ENCODE measurements at regions not wholly inside any gene's neighbourhood (a gene's known extent, or its start where the extent isn't known, plus 50 kb on each side); places are given as distances from the start of the nearest gene placed in this dataset.

- no peak overlapping the region for H3K27ac Mint-ChIP-seq
- intact Hi-C loops (cut with micrococcal nuclease), result loop anchor here in 1 of 2 donors (10.0 kb wide), 1 partner anchor 711 kb away; no protein-coding TSS in a partner anchor
- H3K4me1 Mint-ChIP-seq, result peaks cover 0 to 19% (median 15%) of the 10 kb centered on the region in 7 donors
- peaks cover 0 to 10% (median 3%) of the 10 kb centered on the region in 11 donors for H3K9me3 Mint-ChIP-seq
- no peaks in the 10 kb centered on the region for H3K4me1 ChIP-seq (ENCODE audit: control insufficient read depth in 2 of 2, insufficient read depth in 2 of 2, low read length in 2 of 2)
- H3K4me3 Mint-ChIP-seq, result no peak overlapping the region
- H3K27ac ChIP-seq (ENCODE audit: low read depth, low read length), result no peak overlapping the region
- POLR2A ChIA-PET, result no interaction called here
- no peaks in the 10 kb centered on the region for H3K27me3 ChIP-seq (ENCODE audit: control insufficient read depth in 2 of 2, insufficient read depth in 2 of 2, low read length in 2 of 2)
- ATAC-seq (no peak), DNase-seq (no peak)
- no peaks in the 10 kb centered on the region for H3K36me3 Mint-ChIP-seq
- CTCF ChIA-PET, result interaction anchor here (1.3 kb wide), 1 partner anchor 8 kb away, joined by 3 read pairs; no protein-coding TSS in a partner anchor
- peaks cover 0 to 7% (median 4%) of the 10 kb centered on the region in 5 donors for H3K27me3 Mint-ChIP-seq
- H3K4me3 ChIP-seq (ENCODE audit: low read length), result no peak overlapping the region
- H3K36me3 ChIP-seq (ENCODE audit: control insufficient read depth in 2 of 3, insufficient read depth in 3 of 3, low read length in 3 of 3), result no peaks in the 10 kb centered on the region
- no peaks in the 10 kb centered on the region for H3K9me3 ChIP-seq (ENCODE audit: control insufficient read depth in 2 of 3, low read length in 3 of 3)
Measured at GRCh38 chr7:112573302-112574039, 92.7 kb downstream of the LSMEM1 start.

GRCh38 chr7:112575864-112576263 lies 95.1 kb downstream of the LSMEM1 start:
- Mint-ChIP-seq H3K27ac (no peak overlapping the region), H3K9me3 (peaks cover 0 to 10% (median 3%) of the 10 kb centered on the region in 11 donors), H3K4me3 (peak overlapping the region in 1 of 10 donors; percentile 6), H3K4me1 (peaks cover 0 to 19% (median 15%) of the 10 kb centered on the region in 7 donors), H3K27me3 (peaks cover 3 to 15% (median 9%) of the 10 kb centered on the region in 5 donors), H3K36me3 (no peaks in the 10 kb centered on the region)
- Histone ChIP-seq H3K27me3 (ENCODE audit: control insufficient read depth in 2 of 2, insufficient read depth in 2 of 2, low read length in 2 of 2) (no peaks in the 10 kb centered on the region), H3K36me3 (ENCODE audit: control insufficient read depth in 2 of 3, insufficient read depth in 3 of 3, low read length in 3 of 3) (no peaks in the 10 kb centered on the region), H3K27ac (ENCODE audit: low read depth, low read length) (no peak overlapping the region), H3K9me3 (ENCODE audit: control insufficient read depth in 2 of 3, low read length in 3 of 3) (no peaks in the 10 kb centered on the region), H3K4me1 (ENCODE audit: control insufficient read depth in 2 of 2, insufficient read depth in 2 of 2, low read length in 2 of 2) (no peaks in the 10 kb centered on the region), H3K4me3 (ENCODE audit: low read length) (no peak overlapping the region)
- no peak for ATAC-seq
- intact Hi-C loops (cut with micrococcal nuclease), result loop anchor here in 1 of 2 donors (10.0 kb wide), 1 partner anchor 709 kb away; no protein-coding TSS in a partner anchor
- DNase-seq, result no peak
- CTCF ChIA-PET, result no interaction called here
- POLR2A ChIA-PET, result no interaction called here

- no peak overlapping the region for H3K27ac Mint-ChIP-seq
- H3K27me3 Mint-ChIP-seq, result peaks cover 6 to 24% (median 14%) of the 10 kb centered on the region in 5 donors
- no peaks in the 10 kb centered on the region for H3K36me3 Mint-ChIP-seq
- Histone ChIP-seq H3K27ac (ENCODE audit: low read depth, low read length) (no peak overlapping the region), H3K27me3 (ENCODE audit: control insufficient read depth in 2 of 2, insufficient read depth in 2 of 2, low read length in 2 of 2) (no peaks in the 10 kb centered on the region), H3K4me3 (ENCODE audit: low read length) (no peak overlapping the region), H3K9me3 (ENCODE audit: control insufficient read depth in 2 of 3, low read length in 3 of 3) (no peaks in the 10 kb centered on the region), H3K4me1 (ENCODE audit: control insufficient read depth in 2 of 2, insufficient read depth in 2 of 2, low read length in 2 of 2) (no peaks in the 10 kb centered on the region), H3K36me3 (ENCODE audit: control insufficient read depth in 2 of 3, insufficient read depth in 3 of 3, low read length in 3 of 3) (no peaks in the 10 kb centered on the region)
- intact Hi-C loops (cut with micrococcal nuclease), result loop anchor here in 1 of 2 donors (10.0 kb wide), 1 partner anchor 705 kb away; no protein-coding TSS in a partner anchor
- ATAC-seq (no peak), DNase-seq (no peak)
- peaks cover 0 to 10% (median 3%) of the 10 kb centered on the region in 11 donors for H3K9me3 Mint-ChIP-seq
- H3K4me3 Mint-ChIP-seq, result no peak overlapping the region
- no peaks in the 10 kb centered on the region for H3K4me1 Mint-ChIP-seq
- ChIA-PET CTCF (interaction anchor here (0.8 kb wide), 1 partner anchor 9 kb away, joined by 3 read pairs; no protein-coding TSS in a partner anchor), POLR2A (no interaction called here)
Measured at GRCh38 chr7:112579388-112579787, 98.6 kb downstream of the LSMEM1 start.

- Mint-ChIP-seq H3K27me3 (peaks cover 7 to 28% (median 20%) of the 10 kb centered on the region in 5 donors), H3K4me3 (no peak overlapping the region), H3K4me1 (no peaks in the 10 kb centered on the region), H3K9me3 (peaks cover 0 to 7% (median 2%) of the 10 kb centered on the region in 11 donors), H3K36me3 (no peaks in the 10 kb centered on the region), H3K27ac (no peak overlapping the region)
- ChIA-PET POLR2A (no interaction called here), CTCF (no interaction called here)
- Histone ChIP-seq H3K36me3 (ENCODE audit: control insufficient read depth in 2 of 3, insufficient read depth in 3 of 3, low read length in 3 of 3) (no peaks in the 10 kb centered on the region), H3K9me3 (ENCODE audit: control insufficient read depth in 2 of 3, low read length in 3 of 3) (no peaks in the 10 kb centered on the region), H3K4me1 (ENCODE audit: control insufficient read depth in 2 of 2, insufficient read depth in 2 of 2, low read length in 2 of 2) (no peaks in the 10 kb centered on the region), H3K27ac (ENCODE audit: low read depth, low read length) (no peak overlapping the region), H3K4me3 (ENCODE audit: low read length) (no peak overlapping the region), H3K27me3 (ENCODE audit: control insufficient read depth in 2 of 2, insufficient read depth in 2 of 2, low read length in 2 of 2) (no peaks in the 10 kb centered on the region)
- no peak for DNase-seq
- no peak for ATAC-seq
- intact Hi-C loops (cut with micrococcal nuclease), result no loop called here
Measured at GRCh38 chr7:112580717-112581435, 100.1 kb downstream of the LSMEM1 start.

GRCh38 chr7:112581529-112581928 lies 100.7 kb downstream of the LSMEM1 start:
- Histone ChIP-seq H3K27ac (ENCODE audit: low read depth, low read length) (no peak overlapping the region), H3K4me1 (ENCODE audit: control insufficient read depth in 2 of 2, insufficient read depth in 2 of 2, low read length in 2 of 2) (no peaks in the 10 kb centered on the region), H3K36me3 (ENCODE audit: control insufficient read depth in 2 of 3, insufficient read depth in 3 of 3, low read length in 3 of 3) (no peaks in the 10 kb centered on the region), H3K9me3 (ENCODE audit: control insufficient read depth in 2 of 3, low read length in 3 of 3) (no peaks in the 10 kb centered on the region), H3K4me3 (ENCODE audit: low read length) (no peak overlapping the region), H3K27me3 (ENCODE audit: control insufficient read depth in 2 of 2, insufficient read depth in 2 of 2, low read length in 2 of 2) (no peaks in the 10 kb centered on the region)
- DNase-seq (no peak), ATAC-seq (no peak)
- peaks cover 7 to 30% (median 21%) of the 10 kb centered on the region in 5 donors for H3K27me3 Mint-ChIP-seq
- H3K9me3 Mint-ChIP-seq, result peaks cover 0 to under 1% (median 0%) of the 10 kb centered on the region in 11 donors
- ChIA-PET POLR2A (no interaction called here), CTCF (interaction anchor here (1.2 kb wide), 1 partner anchor 9 kb away, joined by 3 read pairs; no protein-coding TSS in a partner anchor)
- H3K36me3 Mint-ChIP-seq, result no peaks in the 10 kb centered on the region
- no peaks in the 10 kb centered on the region for H3K4me1 Mint-ChIP-seq
- H3K4me3 Mint-ChIP-seq, result no peak overlapping the region
- intact Hi-C loops (cut with micrococcal nuclease), result no loop called here
- H3K27ac Mint-ChIP-seq, result no peak overlapping the region

GRCh38 chr7:112584290-112584689 lies 103.5 kb downstream of the LSMEM1 start:
- H3K4me1 Mint-ChIP-seq, result no peaks in the 10 kb centered on the region
- Histone ChIP-seq H3K36me3 (ENCODE audit: control insufficient read depth in 2 of 3, insufficient read depth in 3 of 3, low read length in 3 of 3) (no peaks in the 10 kb centered on the region), H3K27ac (ENCODE audit: low read depth, low read length) (no peak overlapping the region), H3K27me3 (ENCODE audit: control insufficient read depth in 2 of 2, insufficient read depth in 2 of 2, low read length in 2 of 2) (no peaks in the 10 kb centered on the region), H3K9me3 (ENCODE audit: control insufficient read depth in 2 of 3, low read length in 3 of 3) (no peaks in the 10 kb centered on the region), H3K4me3 (ENCODE audit: low read length) (no peak overlapping the region), H3K4me1 (ENCODE audit: control insufficient read depth in 2 of 2, insufficient read depth in 2 of 2, low read length in 2 of 2) (no peaks in the 10 kb centered on the region)
- no peak overlapping the region for H3K27ac Mint-ChIP-seq
- H3K9me3 Mint-ChIP-seq, result peaks cover 0 to 8% (median 0%) of the 10 kb centered on the region in 11 donors
- no peak overlapping the region for H3K4me3 Mint-ChIP-seq
- intact Hi-C loops (cut with micrococcal nuclease), result no loop called here
- ChIA-PET CTCF (no interaction called here), POLR2A (no interaction called here)
- DNase-seq (no peak), ATAC-seq (no peak)
- H3K36me3 Mint-ChIP-seq, result peaks cover 0 to 6% (median 0%) of the 10 kb centered on the region in 5 donors
- H3K27me3 Mint-ChIP-seq, result peaks cover 7 to 46% (median 20%) of the 10 kb centered on the region in 5 donors
